Neuronal stem cell (in vitro differentiated cells): ENCODE measurements at regions not wholly inside any gene's neighbourhood (a gene's known extent, or its start where the extent isn't known, plus 50 kb on each side); places are given as distances from the start of the nearest gene placed in this dataset.

ENCODE experiments used
- DNase-seq: peaks from one replicate; pipeline ENCODE4 v3.0.0-alpha.2; 2013; ENCODE audit warnings: low spot score
- H2AFZ ChIP-seq: one replicate; pipeline ENCODE4 v1.6.1; 2013; ENCODE audit warnings: mild to moderate bottlenecking, low read length, inconsistent platforms
- H2AK5ac ChIP-seq: 2 replicates; pipeline ENCODE4 v1.6.1; 2013; ENCODE audit warnings: low read depth, mild to moderate bottlenecking, inconsistent platforms, low read length, moderate library complexity, mixed read lengths
- H2BK120ac ChIP-seq: 2 replicates; pipeline ENCODE4 v1.6.1; 2013; ENCODE audit warnings: low read depth, mild to moderate bottlenecking, inconsistent platforms, low read length, moderate library complexity, mixed read lengths
- H2BK12ac ChIP-seq: one replicate; pipeline ENCODE4 v1.6.1; 2013; ENCODE audit warnings: low read length, inconsistent platforms
- H2BK15ac ChIP-seq: 2 replicates; pipeline ENCODE4 v1.6.1; 2013; ENCODE audit warnings: mild to moderate bottlenecking, low read length, inconsistent platforms, mixed read lengths
- H2BK5ac ChIP-seq: one replicate; pipeline ENCODE4 v1.6.1; 2013; ENCODE audit warnings: inconsistent platforms, mild to moderate bottlenecking, low read length, moderate library complexity
- H3K14ac ChIP-seq: one replicate; pipeline ENCODE4 v1.6.1; 2013; ENCODE audit warnings: low read length, inconsistent platforms
- H3K18ac ChIP-seq: 2 replicates; pipeline ENCODE4 v1.6.1; 2013; ENCODE audit warnings: low read length, inconsistent platforms
- H3K23ac ChIP-seq: 2 replicates; pipeline ENCODE4 v1.6.1; 2013; ENCODE audit warnings: low read depth, mild to moderate bottlenecking, mixed read lengths, low read length, inconsistent platforms; ENCODE audit not compliant: poor library complexity
- H3K27ac ChIP-seq: replicated peaks from 3 replicates; pipeline ENCODE4 v1.5.1; 2013; ENCODE audit warnings: low read length, inconsistent platforms
- H3K27me3 ChIP-seq, 3 experiments: 2 replicates each; pipeline ENCODE4 v1.6.1; 2013; ENCODE audit warnings: low read length in 3 of 3, mild to moderate bottlenecking in 2 of 3, inconsistent platforms in 1 of 3, low read depth in 1 of 3, mixed read lengths in 1 of 3, moderate library complexity in 1 of 3; ENCODE audit not compliant: control insufficient read depth in 3 of 3, insufficient read depth in 3 of 3
- H3K36me3 ChIP-seq, 2 donors: replicated peaks in 1 of 2; 2 replicates each; pipeline ENCODE4 v1.6.1; 2013; ENCODE audit warnings: low read length in 2 of 2; ENCODE audit not compliant: control insufficient read depth in 2 of 2, insufficient read depth in 2 of 2
- H3K4ac ChIP-seq: 2 replicates; pipeline ENCODE4 v1.6.1; 2013; ENCODE audit warnings: inconsistent platforms, mild to moderate bottlenecking, low read length, moderate library complexity
- H3K4me1 ChIP-seq, 2 donors: 1 replicate in 1 of 2; 2 replicates in 1 of 2; pipeline ENCODE4 v1.6.1; 2013; ENCODE audit warnings: low read length in 2 of 2, low read depth in 1 of 2; ENCODE audit not compliant: control insufficient read depth in 2 of 2, insufficient read depth in 1 of 2
- H3K4me2 ChIP-seq: one replicate; pipeline ENCODE4 v1.6.1; 2013; ENCODE audit warnings: mild to moderate bottlenecking, low read length, inconsistent platforms; ENCODE audit not compliant: insufficient read depth, poor library complexity, severe bottlenecking
- H3K4me3 ChIP-seq, 2 donors: 2 replicates each; pipeline ENCODE4 v1.5.1; 2013; ENCODE audit warnings: low read length in 2 of 2, mild to moderate bottlenecking in 2 of 2, inconsistent platforms in 1 of 2, moderate library complexity in 1 of 2
- H3K79me1 ChIP-seq: one replicate; pipeline ENCODE4 v1.6.1; 2013; ENCODE audit warnings: low read depth, mild to moderate bottlenecking, inconsistent platforms, low read length, moderate library complexity
- H3K9ac ChIP-seq: one replicate; pipeline ENCODE4 v1.6.1; 2013; ENCODE audit warnings: mild to moderate bottlenecking, low read depth, low read length, inconsistent platforms; ENCODE audit not compliant: poor library complexity
- H3K9me3 ChIP-seq, 2 donors: replicated peaks in 1 of 2; 2 replicates each; pipeline versions ENCODE3 to v1.6.1; 2013; ENCODE audit warnings: low read length in 2 of 2, mild to moderate bottlenecking in 2 of 2, inconsistent platforms in 1 of 2, low read depth in 1 of 2, mixed read lengths in 1 of 2, moderate library complexity in 1 of 2; ENCODE audit not compliant: control insufficient read depth in 2 of 2, insufficient read depth in 1 of 2
- H4K8ac ChIP-seq: one replicate; pipeline ENCODE4 v1.6.1; 2013; ENCODE audit warnings: low read depth, mild to moderate bottlenecking, inconsistent platforms, low read length, moderate library complexity
- H4K91ac ChIP-seq: one replicate; pipeline ENCODE4 v1.6.1; 2013; ENCODE audit warnings: low read length, low read depth, mild to moderate bottlenecking, inconsistent platforms; ENCODE audit not compliant: poor library complexity
- WGBS, 2 donors: extraction: QIAGEN DNeasy Blood & Tissue Kit; methylation state at CpG; one replicate each; pipeline ENCODE4 v1.1.7; 2013; ENCODE audit warnings: missing lambda C conversion rate in 2 of 2, mixed read lengths in 1 of 2; ENCODE audit not compliant: insufficient read length in 2 of 2, insufficient replicate concordance in 1 of 2; ENCODE audit errors: extremely low coverage in 2 of 2; 5-methylcytosine and 5-hydroxymethylcytosine counted together

GRCh38 chr6:155771822-155772221, 316.2 kb upstream of the NOX3 start:
- no peak for DNase-seq
- Histone ChIP-seq H2BK5ac (no peak overlapping the region), H3K9me3 (no peaks in the 10 kb centered on the region), H3K4me1 (no peaks in the 10 kb centered on the region), H4K8ac (no peak overlapping the region), H3K79me1 (no peaks in the 10 kb centered on the region), H2BK15ac (no peak overlapping the region), H2BK120ac (no peak overlapping the region), H2AFZ (no peak overlapping the region), H3K27ac (no peak overlapping the region), H3K4me3 (peak overlapping the region in 1 of 2 donors; percentile 54), H4K91ac (no peak overlapping the region), H3K14ac (no peak overlapping the region), H3K18ac (peak overlapping the region; percentile 57), H3K9ac (no peak overlapping the region), H2AK5ac (no peak overlapping the region), H3K4ac (no peak overlapping the region), H3K36me3 (no peaks in the 10 kb centered on the region), H3K4me2 (no peak overlapping the region), H3K23ac (no peak overlapping the region), H2BK12ac (no peak overlapping the region), H3K27me3 (no peaks in the 10 kb centered on the region)
- WGBS, 2 donors, result no CpG with 5 or more reads among the region's 1 CpG

- Histone ChIP-seq H2BK15ac (no peak overlapping the region), H2AK5ac (no peak overlapping the region), H3K4me3 (no peak overlapping the region), H4K91ac (no peak overlapping the region), H2BK5ac (no peak overlapping the region), H3K36me3 (no peaks in the 10 kb centered on the region), H2BK12ac (no peak overlapping the region), H3K4ac (no peak overlapping the region), H3K27ac (no peak overlapping the region), H2BK120ac (no peak overlapping the region), H3K23ac (no peak overlapping the region), H3K18ac (no peak overlapping the region), H3K4me1 (no peaks in the 10 kb centered on the region), H3K9me3 (no peaks in the 10 kb centered on the region), H3K4me2 (no peak overlapping the region), H2AFZ (no peak overlapping the region), H4K8ac (no peak overlapping the region), H3K27me3 (no peaks in the 10 kb centered on the region), H3K9ac (no peak overlapping the region), H3K14ac (no peak overlapping the region), H3K79me1 (no peaks in the 10 kb centered on the region)
- no peak for DNase-seq
Measured at GRCh38 chr6:155770856-155771255, 315.2 kb upstream of the NOX3 start.

GRCh38 chr6:155770313-155770712, 314.7 kb upstream of the NOX3 start:
- H3K27me3 ChIP-seq, result no peaks in the 10 kb centered on the region
- H4K8ac ChIP-seq, result no peak overlapping the region
- H4K91ac ChIP-seq, result no peak overlapping the region
- no peak overlapping the region for H3K4me2 ChIP-seq
- no peak overlapping the region for H2BK5ac ChIP-seq
- H3K4me3 ChIP-seq, result no peak overlapping the region
- H3K36me3 ChIP-seq, result no peaks in the 10 kb centered on the region
- H3K9ac ChIP-seq, result no peak overlapping the region
- H3K23ac ChIP-seq, result no peak overlapping the region
- no peak overlapping the region for H3K18ac ChIP-seq
- no peak overlapping the region for H2BK12ac ChIP-seq
- no peaks in the 10 kb centered on the region for H3K79me1 ChIP-seq
- no peaks in the 10 kb centered on the region for H3K9me3 ChIP-seq
- no peak overlapping the region for H2AFZ ChIP-seq
- H3K4me1 ChIP-seq, result no peaks in the 10 kb centered on the region
- no peak for DNase-seq
- H3K14ac ChIP-seq, result no peak overlapping the region
- H2BK120ac ChIP-seq, result no peak overlapping the region
- H3K4ac ChIP-seq, result no peak overlapping the region
- no peak overlapping the region for H2BK15ac ChIP-seq
- no peak overlapping the region for H2AK5ac ChIP-seq
- H3K27ac ChIP-seq, result no peak overlapping the region

GRCh38 chr6:155765275-155766194, 309.9 kb upstream of the NOX3 start:
- H3K27ac ChIP-seq, result no peak overlapping the region
- no peak overlapping the region for H3K18ac ChIP-seq
- no CpG with 5 or more reads among the region's 8 CpGs for WGBS, 2 donors
- no peak overlapping the region for H3K4me2 ChIP-seq
- H3K9me3 ChIP-seq, result no peaks in the 10 kb centered on the region
- no peaks in the 10 kb centered on the region for H3K27me3 ChIP-seq
- H3K9ac ChIP-seq, result no peak overlapping the region
- H4K8ac ChIP-seq, result no peak overlapping the region
- no peaks in the 10 kb centered on the region for H3K79me1 ChIP-seq
- no peak overlapping the region for H3K14ac ChIP-seq
- H2AK5ac ChIP-seq, result no peak overlapping the region
- H3K4me3 ChIP-seq, result no peak overlapping the region
- H3K23ac ChIP-seq, result no peak overlapping the region
- H2AFZ ChIP-seq, result no peak overlapping the region
- no peak overlapping the region for H3K4ac ChIP-seq
- no peak overlapping the region for H2BK12ac ChIP-seq
- no peak overlapping the region for H2BK15ac ChIP-seq
- H2BK5ac ChIP-seq, result no peak overlapping the region
- DNase-seq, result no peak
- no peak overlapping the region for H2BK120ac ChIP-seq
- H4K91ac ChIP-seq, result no peak overlapping the region
- H3K4me1 ChIP-seq, result no peaks in the 10 kb centered on the region
- H3K36me3 ChIP-seq, result no peaks in the 10 kb centered on the region
